ENCODE measurements at regions not wholly inside any gene's neighbourhood (a gene's known extent, or its start where the extent isn't known, plus 50 kb on each side); places are given as distances from the start of the nearest gene placed in this dataset.

- dilution Hi-C loops (cut with MboI; ENCODE audit: extremely low pct_ligation_motif_present, low sequenced_read_pairs) (no loop called here), intact Hi-C loops (cut with micrococcal nuclease) (no loop called here)
- Histone ChIP-seq H3K4me3 (replicated peaks in 1 of 3; ENCODE audit: insufficient read depth in 1 of 3, low read depth in 1 of 3, low read length in 3 of 3) (no peak overlapping the region), H3K79me2 (ENCODE audit: control insufficient read depth, insufficient read depth, low read length) (no peaks in the 10 kb centered on the region), H4K20me1 (replicated peaks; ENCODE audit: control insufficient read depth, extremely low read depth, insufficient read depth, low read length) (no peaks in the 10 kb centered on the region), H3K36me3 (ENCODE audit: control insufficient read depth in 2 of 2, extremely low read depth in 1 of 2, insufficient read depth in 2 of 2, low read length in 2 of 2) (no peaks in the 10 kb centered on the region), H3K27ac (ENCODE audit: insufficient read depth, low read depth, low read length) (no peak overlapping the region), H3K27me3 (ENCODE audit: control insufficient read depth in 2 of 2, insufficient read depth in 2 of 2, low read length in 2 of 2) (no peaks in the 10 kb centered on the region), H3K9ac (replicated peaks; ENCODE audit: extremely low read depth, insufficient read depth, low read length) (no peak overlapping the region), H3K4me1 (ENCODE audit: control insufficient read depth, extremely low read depth, insufficient read depth, low read length) (no peaks in the 10 kb centered on the region), H3K4me2 (ENCODE audit: insufficient read depth, low read length) (no peak overlapping the region), H3K9me3 (replicated peaks; ENCODE audit: control insufficient read depth, insufficient read depth, low read length) (no peaks in the 10 kb centered on the region), H3K9me1 (replicated peaks; ENCODE audit: control insufficient read depth, extremely low read depth, insufficient read depth, low read length) (no peaks in the 10 kb centered on the region), H2AFZ (ENCODE audit: low read depth, low read length) (no peak overlapping the region)
- FAIRE-seq (no peak), DNase-seq (ENCODE audit: low read depth, low spot score) (no peak)
- ChIA-PET CTCF (no interaction called here), POLR2A (no interaction called here)
- BruUV-seq (replicated peaks) = no TSS peak
- TF ChIP-seq MAX (IDR thresholded peaks at IDR 0.05; ENCODE audit: insufficient read depth, insufficient read length) = no peak
- no peak for TF ChIP-seq POLR2AphosphoS5 (IDR thresholded peaks at IDR 0.05; ENCODE audit: insufficient read depth, low read depth, low read length)
- TF ChIP-seq POLR2A (IDR thresholded peaks at IDR 0.05; ENCODE audit: low read depth, low read length) = no peak
- TF ChIP-seq GATA2 (IDR thresholded peaks at IDR 0.05; ENCODE audit: insufficient read depth, insufficient read length, low read depth, low read length) = no peak
- TF ChIP-seq FOS (IDR thresholded peaks at IDR 0.05; ENCODE audit: borderline replicate concordance, insufficient read depth, low read length) = no peak
- no peak for TF ChIP-seq EZH2 (IDR thresholded peaks at IDR 0.05; ENCODE audit: borderline replicate concordance, low read depth, low read length, severe bottlenecking)
- no peak for TF ChIP-seq MYC (IDR thresholded peaks at IDR 0.05; ENCODE audit: low read depth, low read length)
These were observed 292.0 kb upstream of the CCL2 start for GRCh38 chr17:33962857-33963655.

Data from endothelial cell of umbilical vein (primary cell).